ENCODE measurements at regions not wholly inside any gene's neighbourhood (a gene's known extent, or its start where the extent isn't known, plus 50 kb on each side); places are given as distances from the start of the nearest gene placed in this dataset.

- no peak for DNase-seq (ENCODE audit: low read depth in 2 of 2)
- Histone ChIP-seq H3K9me3 (ENCODE audit: control insufficient read depth, insufficient read depth, low read depth, low read length) (no peaks in the 10 kb centered on the region), H3K27me3 (ENCODE audit: control insufficient read depth, insufficient read depth, low read length) (no peaks in the 10 kb centered on the region), H3K4me1 (ENCODE audit: control insufficient read depth, extremely low read depth, insufficient read depth, low read length) (no peaks in the 10 kb centered on the region), H3K79me2 (ENCODE audit: control insufficient read depth, insufficient read depth, low read length) (no peaks in the 10 kb centered on the region), H3K27ac (ENCODE audit: insufficient read depth, low read length) (no peak overlapping the region), H3K4me2 (ENCODE audit: extremely low read depth, insufficient read depth, low read length) (no peak overlapping the region), H2AFZ (ENCODE audit: low read length) (no peak overlapping the region), H4K20me1 (ENCODE audit: control insufficient read depth, extremely low read depth, insufficient read depth, low read length) (no peaks in the 10 kb centered on the region), H3K4me3 (replicated peaks in 1 of 4; ENCODE audit: control extremely low read depth in 1 of 4, insufficient read depth in 1 of 4, low read depth in 3 of 4, low read length in 4 of 4) (no peak overlapping the region), H3K9ac (ENCODE audit: insufficient read depth, low read length) (no peak overlapping the region), H3K36me3 (ENCODE audit: control insufficient read depth, insufficient read depth, low read length) (no peaks in the 10 kb centered on the region)
- TF ChIP-seq CTCF (conservative IDR thresholded peaks at IDR 0.05 in 1 of 2, IDR thresholded peaks at IDR 0.05 in 1 of 2; ENCODE audit: low read depth in 1 of 2, low read length in 2 of 2) (no peak), EZH2 (IDR thresholded peaks at IDR 0.05; ENCODE audit: low read length, missing control alignments) (no peak)
These were observed 74.1 kb upstream of the C10orf90 start for GRCh38 chr10:126744571-126744970.

DNA sequence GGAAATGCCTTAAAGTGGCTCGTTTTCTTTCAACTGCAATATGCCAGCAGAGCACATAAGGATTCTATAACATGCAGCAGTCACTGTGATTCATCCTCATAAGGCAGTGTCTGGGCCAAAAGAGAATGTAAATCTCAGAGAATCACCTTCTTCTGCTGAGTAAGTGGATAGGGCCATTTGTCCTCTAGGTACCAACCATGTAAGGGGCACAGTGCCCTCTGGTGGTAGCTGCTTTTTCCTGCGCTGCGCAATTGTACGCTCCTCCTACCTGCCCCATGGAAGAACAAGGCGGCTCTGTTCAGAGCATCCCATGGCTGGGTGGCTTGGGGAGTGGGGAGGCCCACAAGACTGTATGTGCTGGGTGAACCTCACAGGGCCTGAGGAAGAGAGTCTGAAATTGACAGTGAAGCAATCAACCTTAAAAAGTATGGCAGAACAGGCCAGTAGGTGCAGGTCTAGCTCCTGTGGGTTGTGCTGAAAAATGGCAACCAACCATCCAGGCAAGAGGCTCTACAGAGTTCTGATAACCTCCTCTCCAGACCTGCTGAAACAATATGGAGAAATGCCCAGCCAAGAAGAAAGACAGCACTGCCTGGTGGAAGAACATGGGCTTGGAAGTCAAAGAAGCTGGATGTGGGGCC is 78.6 kb upstream of the C10orf90 start:
- Histone ChIP-seq H3K4me3 (replicated peaks in 1 of 4; ENCODE audit: control extremely low read depth in 1 of 4, insufficient read depth in 1 of 4, low read depth in 3 of 4, low read length in 4 of 4) (no peak overlapping the region), H3K36me3 (ENCODE audit: control insufficient read depth, insufficient read depth, low read length) (no peaks in the 10 kb centered on the region), H3K9ac (ENCODE audit: insufficient read depth, low read length) (no peak overlapping the region), H3K4me2 (ENCODE audit: extremely low read depth, insufficient read depth, low read length) (no peak overlapping the region), H4K20me1 (ENCODE audit: control insufficient read depth, extremely low read depth, insufficient read depth, low read length) (no peaks in the 10 kb centered on the region), H3K27ac (ENCODE audit: insufficient read depth, low read length) (no peak overlapping the region), H3K27me3 (ENCODE audit: control insufficient read depth, insufficient read depth, low read length) (no peaks in the 10 kb centered on the region), H3K79me2 (ENCODE audit: control insufficient read depth, insufficient read depth, low read length) (no peaks in the 10 kb centered on the region), H2AFZ (ENCODE audit: low read length) (no peak overlapping the region), H3K9me3 (ENCODE audit: control insufficient read depth, insufficient read depth, low read depth, low read length) (no peaks in the 10 kb centered on the region), H3K4me1 (ENCODE audit: control insufficient read depth, extremely low read depth, insufficient read depth, low read length) (no peaks in the 10 kb centered on the region)
- DNase-seq (ENCODE audit: low read depth in 2 of 2) = peak; percentile 74 to 80
- TF ChIP-seq CTCF (conservative IDR thresholded peaks at IDR 0.05 in 1 of 2, IDR thresholded peaks at IDR 0.05 in 1 of 2; ENCODE audit: low read depth in 1 of 2, low read length in 2 of 2) (peak; percentile 78 to 83), EZH2 (IDR thresholded peaks at IDR 0.05; ENCODE audit: low read length, missing control alignments) (no peak)

DNA sequence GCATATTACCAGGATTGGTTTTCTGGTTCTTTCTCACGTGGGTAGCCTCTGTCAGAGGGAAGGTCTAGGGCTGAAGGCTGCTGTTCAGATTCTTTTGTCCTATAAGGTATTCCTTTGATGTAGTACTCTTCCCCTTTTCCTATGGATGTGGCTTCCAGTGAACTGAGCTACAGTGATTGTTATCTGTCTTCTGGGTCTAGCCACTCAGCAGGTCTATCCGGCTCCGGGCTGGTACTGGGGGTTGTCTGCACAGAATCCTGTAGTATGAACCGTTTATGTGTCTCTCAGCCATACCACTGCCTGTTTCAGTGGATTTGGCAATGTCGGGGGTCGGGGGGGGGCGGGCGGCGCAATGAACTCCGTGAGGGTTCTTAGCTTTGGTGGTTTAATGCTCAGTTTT is 84.5 kb upstream of the C10orf90 start:
- Histone ChIP-seq H3K27me3 (ENCODE audit: control insufficient read depth, insufficient read depth, low read length) (no peaks in the 10 kb centered on the region), H3K9ac (ENCODE audit: insufficient read depth, low read length) (no peak overlapping the region), H3K4me2 (ENCODE audit: extremely low read depth, insufficient read depth, low read length) (no peak overlapping the region), H4K20me1 (ENCODE audit: control insufficient read depth, extremely low read depth, insufficient read depth, low read length) (no peaks in the 10 kb centered on the region), H3K79me2 (ENCODE audit: control insufficient read depth, insufficient read depth, low read length) (no peaks in the 10 kb centered on the region), H3K4me1 (ENCODE audit: control insufficient read depth, extremely low read depth, insufficient read depth, low read length) (no peaks in the 10 kb centered on the region), H3K27ac (ENCODE audit: insufficient read depth, low read length) (no peak overlapping the region), H3K36me3 (ENCODE audit: control insufficient read depth, insufficient read depth, low read length) (no peaks in the 10 kb centered on the region), H3K4me3 (replicated peaks in 1 of 4; ENCODE audit: control extremely low read depth in 1 of 4, insufficient read depth in 1 of 4, low read depth in 3 of 4, low read length in 4 of 4) (no peak overlapping the region), H3K9me3 (ENCODE audit: control insufficient read depth, insufficient read depth, low read depth, low read length) (no peaks in the 10 kb centered on the region), H2AFZ (ENCODE audit: low read length) (no peak overlapping the region)
- DNase-seq (ENCODE audit: low read depth in 2 of 2) = no peak
- no peak for TF ChIP-seq EZH2 (IDR thresholded peaks at IDR 0.05; ENCODE audit: low read length, missing control alignments)
- no peak for TF ChIP-seq CTCF (conservative IDR thresholded peaks at IDR 0.05 in 1 of 2, IDR thresholded peaks at IDR 0.05 in 1 of 2; ENCODE audit: low read depth in 1 of 2, low read length in 2 of 2)

Measured in fibroblast of lung (primary cell).